Hepatocyte (in vitro differentiated cells): ENCODE measurements at regions not wholly inside any gene's neighbourhood (a gene's known extent, or its start where the extent isn't known, plus 50 kb on each side); places are given as distances from the start of the nearest gene placed in this dataset.

Experiments used
- DNase-seq: peaks from one replicate; pipeline ENCODE4 v3.0.0-alpha.2; 2016; ENCODE audit warnings: low spot score
- H2AFZ ChIP-seq: fragments of 200-600 bp; sonication (generic); 2 replicates; pipeline ENCODE4 v1.6.0; 2016; ENCODE audit warnings: antibody characterized with exemption, mild to moderate bottlenecking
- H3K27ac ChIP-seq: fragments of 200-600 bp; sonication (generic); 2 replicates; pipeline ENCODE4 v1.5.1; 2016; ENCODE audit warnings: mild to moderate bottlenecking
- H3K27me3 ChIP-seq: fragments of 200-600 bp; sonication (generic); 2 replicates; pipeline ENCODE4 v1.6.1; 2016
- H3K36me3 ChIP-seq: fragments of 200-600 bp; sonication (generic); replicated peaks from 2 replicates; pipeline ENCODE4 v1.5.1; 2016; ENCODE audit warnings: low read depth; ENCODE audit not compliant: insufficient read depth
- H3K4me1 ChIP-seq: fragments of 200-600 bp; sonication (generic); 2 replicates; pipeline ENCODE4 v1.5.1; 2016; ENCODE audit warnings: mild to moderate bottlenecking, moderate library complexity; ENCODE audit not compliant: insufficient read depth
- H3K4me2 ChIP-seq: fragments of 200-600 bp; sonication (generic); 2 replicates; pipeline ENCODE4 v1.6.0; 2016
- H3K4me3 ChIP-seq: fragments of 200-600 bp; sonication (generic); 2 replicates; pipeline ENCODE4 v1.5.1; 2016; ENCODE audit warnings: mild to moderate bottlenecking
- H3K79me2 ChIP-seq: fragments of 200-600 bp; sonication (generic); 2 replicates; pipeline ENCODE4 v1.6.0; 2017; ENCODE audit warnings: mild to moderate bottlenecking
- H3K9me2 ChIP-seq: fragments of 200-600 bp; sonication (generic); replicated peaks from 2 replicates; pipeline ENCODE4 v1.6.0; 2017; ENCODE audit warnings: mild to moderate bottlenecking; ENCODE audit not compliant: insufficient read depth
- H3K9me3 ChIP-seq: fragments of 200-600 bp; sonication (generic); 2 replicates; pipeline ENCODE4 v1.5.1; 2016; ENCODE audit warnings: low read depth, mild to moderate bottlenecking
- H4K20me1 ChIP-seq: fragments of 200-600 bp; sonication (generic); 2 replicates; pipeline ENCODE4 v1.6.0; 2016; ENCODE audit warnings: mild to moderate bottlenecking; ENCODE audit not compliant: insufficient read depth, poor library complexity, severe bottlenecking
- EZH2 ChIP-seq: fragments of 200-600 bp; sonication (generic); IDR thresholded peaks from 2 replicates; pipeline ENCODE4 v1.6.1; 2016; ENCODE audit warnings: antibody characterized with exemption, mild to moderate bottlenecking, borderline replicate concordance
- EZH2phosphoT487 ChIP-seq: fragments of 200-600 bp; sonication (generic); IDR thresholded peaks from one replicate; pipeline ENCODE4 v1.6.1; 2018; ENCODE audit warnings: antibody characterized with exemption, mild to moderate bottlenecking, low read depth, moderate library complexity; ENCODE audit not compliant: unreplicated experiment, severe bottlenecking
- WGBS: methylation state at CpG from one replicate; pipeline ENCODE4 v1.1.6; 2016; ENCODE audit warnings: low lambda C conversion rate; ENCODE audit errors: missing lambda C conversion rate; 5-methylcytosine and 5-hydroxymethylcytosine counted together
- TF ChIP-seq, protein P1 (sequence below): fragments of 200-600 bp; sonication (generic); IDR thresholded peaks from 2 replicates; pipeline ENCODE4 v1.5.1; 2016; ENCODE audit warnings: antibody characterized with exemption, mild to moderate bottlenecking; ENCODE audit not compliant: poor library complexity

DNA sequence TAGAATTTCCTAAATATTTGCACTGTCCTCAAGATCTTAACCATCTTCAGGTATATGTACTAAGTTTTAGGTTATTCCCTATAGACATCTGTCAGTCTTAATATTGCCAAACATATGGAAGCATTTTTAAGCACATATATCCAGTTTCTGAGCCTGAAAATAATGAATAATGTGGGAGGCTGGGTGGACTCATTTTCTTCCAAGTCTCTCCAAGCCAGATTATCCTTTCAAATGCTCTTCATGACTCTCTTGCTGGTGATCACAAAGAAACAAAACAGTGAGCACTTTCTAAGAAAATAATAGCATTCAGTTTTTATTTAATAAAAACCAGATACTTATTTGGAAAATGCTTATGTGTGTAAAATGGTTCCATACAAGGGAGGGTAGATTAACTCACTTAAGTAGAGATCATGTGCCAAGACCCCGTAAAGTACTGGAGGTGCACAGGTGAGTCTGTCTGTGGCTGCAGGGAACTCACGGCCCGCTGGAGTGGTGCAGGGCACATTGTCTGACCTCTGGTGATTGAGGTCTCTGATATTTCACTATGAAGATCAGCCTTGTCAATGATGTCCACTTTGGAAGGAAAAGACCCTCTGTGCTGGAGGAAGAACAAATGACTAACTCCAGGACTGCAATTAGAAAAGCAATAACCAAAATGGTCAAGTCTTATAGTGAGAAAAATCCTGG, 161.6 kb downstream of the TMEM18 start:
- WGBS: 84% methylated on average over 3 of the region's 3 CpGs
- TF ChIP-seq EZH2phosphoT487 (no peak), EZH2 (no peak)
- TF ChIP-seq, protein P1, sequence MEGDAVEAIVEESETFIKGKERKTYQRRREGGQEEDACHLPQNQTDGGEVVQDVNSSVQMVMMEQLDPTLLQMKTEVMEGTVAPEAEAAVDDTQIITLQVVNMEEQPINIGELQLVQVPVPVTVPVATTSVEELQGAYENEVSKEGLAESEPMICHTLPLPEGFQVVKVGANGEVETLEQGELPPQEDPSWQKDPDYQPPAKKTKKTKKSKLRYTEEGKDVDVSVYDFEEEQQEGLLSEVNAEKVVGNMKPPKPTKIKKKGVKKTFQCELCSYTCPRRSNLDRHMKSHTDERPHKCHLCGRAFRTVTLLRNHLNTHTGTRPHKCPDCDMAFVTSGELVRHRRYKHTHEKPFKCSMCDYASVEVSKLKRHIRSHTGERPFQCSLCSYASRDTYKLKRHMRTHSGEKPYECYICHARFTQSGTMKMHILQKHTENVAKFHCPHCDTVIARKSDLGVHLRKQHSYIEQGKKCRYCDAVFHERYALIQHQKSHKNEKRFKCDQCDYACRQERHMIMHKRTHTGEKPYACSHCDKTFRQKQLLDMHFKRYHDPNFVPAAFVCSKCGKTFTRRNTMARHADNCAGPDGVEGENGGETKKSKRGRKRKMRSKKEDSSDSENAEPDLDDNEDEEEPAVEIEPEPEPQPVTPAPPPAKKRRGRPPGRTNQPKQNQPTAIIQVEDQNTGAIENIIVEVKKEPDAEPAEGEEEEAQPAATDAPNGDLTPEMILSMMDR: no peak
- no peak overlapping the region for H2AFZ ChIP-seq

GRCh38 chr2:513981-514706, 163.1 kb downstream of the TMEM18 start:
- no peaks in the 10 kb centered on the region for H3K79me2 ChIP-seq
- H3K4me2 ChIP-seq: no peak overlapping the region
- H2AFZ ChIP-seq: no peak overlapping the region
- no peak overlapping the region for H3K27ac ChIP-seq
- TF ChIP-seq, protein P1: no peak
- no peak for TF ChIP-seq EZH2phosphoT487
- TF ChIP-seq EZH2: no peak
- no peak overlapping the region for H3K4me3 ChIP-seq
- no peaks in the 10 kb centered on the region for H3K27me3 ChIP-seq
- H3K4me1 ChIP-seq: no peaks in the 10 kb centered on the region
- no peaks in the 10 kb centered on the region for H3K9me3 ChIP-seq
- no peaks in the 10 kb centered on the region for H4K20me1 ChIP-seq
- H3K9me2 ChIP-seq: no peaks in the 10 kb centered on the region
- no peaks in the 10 kb centered on the region for H3K36me3 ChIP-seq
- DNase-seq: no peak
- 69% methylated on average over 2 of the region's 2 CpGs for WGBS

More for the DNA sequence above, 161.6 kb downstream of the TMEM18 start:
- no peaks in the 10 kb centered on the region for H3K9me3 ChIP-seq
- H3K36me3 ChIP-seq: no peaks in the 10 kb centered on the region
- H3K4me2 ChIP-seq: no peak overlapping the region
- no peaks in the 10 kb centered on the region for H3K79me2 ChIP-seq
- H4K20me1 ChIP-seq: no peaks in the 10 kb centered on the region
- DNase-seq: no peak
- H3K27me3 ChIP-seq: no peaks in the 10 kb centered on the region
- no peaks in the 10 kb centered on the region for H3K4me1 ChIP-seq
- H3K27ac ChIP-seq: no peak overlapping the region
- no peak overlapping the region for H3K4me3 ChIP-seq
- H3K9me2 ChIP-seq: no peaks in the 10 kb centered on the region

DNA sequence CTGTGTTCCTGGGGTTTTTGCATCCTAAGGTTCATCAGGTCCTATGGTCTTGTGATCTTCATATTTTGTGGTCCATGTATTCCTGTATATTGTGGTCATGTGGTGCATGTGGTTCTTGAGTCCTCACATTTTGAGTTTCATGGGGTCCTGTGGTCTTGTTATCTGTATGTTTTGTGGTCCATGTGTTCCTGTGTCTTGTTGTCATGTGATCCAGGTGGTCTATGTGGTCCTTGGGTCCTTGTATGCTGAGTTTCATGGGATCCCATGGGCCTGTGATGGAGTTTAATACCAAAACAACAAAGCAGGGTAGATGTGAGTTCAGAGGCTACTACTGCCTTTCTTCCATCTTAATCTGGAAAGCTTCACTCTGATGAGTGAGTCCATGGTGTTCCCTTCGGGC, 166.4 kb downstream of the TMEM18 start:
- Histone ChIP-seq H3K9me3 (no peaks in the 10 kb centered on the region), H3K36me3 (no peaks in the 10 kb centered on the region), H3K4me1 (no peaks in the 10 kb centered on the region), H3K9me2 (no peaks in the 10 kb centered on the region), H3K79me2 (no peaks in the 10 kb centered on the region), H3K4me2 (no peak overlapping the region), H3K27me3 (no peaks in the 10 kb centered on the region), H3K27ac (no peak overlapping the region), H3K4me3 (no peak overlapping the region), H2AFZ (no peak overlapping the region), H4K20me1 (no peaks in the 10 kb centered on the region)
- 79% methylated on average over 1 of the region's 1 CpG for WGBS
- DNase-seq: no peak
- no peak for TF ChIP-seq EZH2
- TF ChIP-seq, protein P1: no peak
- TF ChIP-seq EZH2phosphoT487: no peak
